Prostate gland (tissue), 2 donors: ENCODE measurements at regions not wholly inside any gene's neighbourhood (a gene's known extent, or its start where the extent isn't known, plus 50 kb on each side); places are given as distances from the start of the nearest gene placed in this dataset.

ENCODE experiments used
- CTCF ChIP-seq, 4 experiments: fragments of 200-600 bp in 2 of 4; fragments of 450-650 bp in 2 of 4; sonication (generic) in 2 of 4; IDR thresholded peaks; 1 replicate in 3 of 4; 2 replicates in 1 of 4; pipeline ENCODE4 v1.5.1; 2016 to 2019; ENCODE audit warnings: antibody characterized with exemption in 4 of 4, mild to moderate bottlenecking in 2 of 4, moderate library complexity in 2 of 4
- POLR2A ChIP-seq: fragments of 450-650 bp; IDR thresholded peaks from one replicate; pipeline ENCODE4 v1.6.1; 2016; ENCODE audit warnings: antibody characterized with exemption, mild to moderate bottlenecking
- POLR2AphosphoS5 ChIP-seq: sonication (generic); formaldehyde crosslinking; IDR thresholded peaks from one replicate; pipeline ENCODE4 v1.6.1; 2017; ENCODE audit warnings: antibody characterized with exemption

- TF ChIP-seq POLR2AphosphoS5 (no peak), POLR2A (no peak), CTCF (IDR thresholded peaks at IDR 0.05) (no peak)
Measured at GRCh38 chr5:64026493-64026892, 64.2 kb upstream of the HTR1A start.
